ENCODE measurements at regions not wholly inside any gene's neighbourhood (a gene's known extent, or its start where the extent isn't known, plus 50 kb on each side); places are given as distances from the start of the nearest gene placed in this dataset.

DNA sequence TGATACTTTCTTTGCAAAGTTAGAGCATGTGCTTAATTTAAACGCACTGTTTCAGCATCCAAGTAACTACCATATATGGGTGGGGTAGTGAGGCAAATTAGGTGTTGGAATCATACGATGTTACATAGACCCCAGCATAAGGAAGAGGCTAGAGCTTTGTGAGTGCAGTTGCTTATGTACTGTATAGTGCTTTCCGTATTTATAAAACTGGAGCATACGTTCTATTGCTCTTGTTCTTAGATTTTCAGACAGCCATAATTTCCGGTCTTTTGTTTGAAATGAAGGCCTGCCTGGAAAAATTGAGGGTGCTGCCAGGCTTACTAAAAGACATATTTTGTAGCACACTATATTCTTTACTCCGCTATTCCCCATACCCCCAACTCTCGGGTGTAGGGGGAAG is 335.7 kb downstream of the FOXG1 start:
- no peaks in the 10 kb centered on the region for H3K4me1 ChIP-seq
- no peaks in the 10 kb centered on the region for H3K36me3 ChIP-seq
- intact Hi-C loops (cut with DNase I) = no loop called here
- no peaks in the 10 kb centered on the region for H3K27me3 ChIP-seq
- ATAC-seq = no peak
- H3K4me3 ChIP-seq = no peak overlapping the region
- no peak overlapping the region for H3K27ac ChIP-seq
- TF ChIP-seq, protein P1, sequence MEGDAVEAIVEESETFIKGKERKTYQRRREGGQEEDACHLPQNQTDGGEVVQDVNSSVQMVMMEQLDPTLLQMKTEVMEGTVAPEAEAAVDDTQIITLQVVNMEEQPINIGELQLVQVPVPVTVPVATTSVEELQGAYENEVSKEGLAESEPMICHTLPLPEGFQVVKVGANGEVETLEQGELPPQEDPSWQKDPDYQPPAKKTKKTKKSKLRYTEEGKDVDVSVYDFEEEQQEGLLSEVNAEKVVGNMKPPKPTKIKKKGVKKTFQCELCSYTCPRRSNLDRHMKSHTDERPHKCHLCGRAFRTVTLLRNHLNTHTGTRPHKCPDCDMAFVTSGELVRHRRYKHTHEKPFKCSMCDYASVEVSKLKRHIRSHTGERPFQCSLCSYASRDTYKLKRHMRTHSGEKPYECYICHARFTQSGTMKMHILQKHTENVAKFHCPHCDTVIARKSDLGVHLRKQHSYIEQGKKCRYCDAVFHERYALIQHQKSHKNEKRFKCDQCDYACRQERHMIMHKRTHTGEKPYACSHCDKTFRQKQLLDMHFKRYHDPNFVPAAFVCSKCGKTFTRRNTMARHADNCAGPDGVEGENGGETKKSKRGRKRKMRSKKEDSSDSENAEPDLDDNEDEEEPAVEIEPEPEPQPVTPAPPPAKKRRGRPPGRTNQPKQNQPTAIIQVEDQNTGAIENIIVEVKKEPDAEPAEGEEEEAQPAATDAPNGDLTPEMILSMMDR (IDR thresholded peaks at IDR 0.05) = no peak
- no peaks in the 10 kb centered on the region for H3K9me3 ChIP-seq
- DNase-seq = no peak

DNA sequence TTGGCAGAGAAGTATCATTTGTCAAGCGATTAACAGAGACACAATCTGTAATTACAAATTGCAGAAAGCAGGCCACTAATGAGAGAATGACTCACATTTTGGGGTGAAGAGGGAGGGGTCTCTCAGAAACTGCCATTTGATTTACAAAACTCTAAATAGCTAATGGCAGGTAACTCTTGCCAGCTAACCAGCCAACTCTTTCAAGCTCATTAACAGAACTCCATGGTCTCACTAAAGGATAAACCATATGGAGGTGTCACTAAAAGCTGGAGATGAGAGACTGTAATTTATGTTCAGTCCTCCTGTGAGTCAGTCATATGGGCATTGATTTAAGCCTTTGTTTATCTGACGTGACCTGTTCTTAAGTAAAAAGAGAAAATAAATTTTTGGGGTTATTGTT is 336.4 kb downstream of the FOXG1 start:
- no peak for DNase-seq
- intact Hi-C loops (cut with DNase I) = no loop called here
- Histone ChIP-seq H3K36me3 (no peaks in the 10 kb centered on the region), H3K27me3 (no peaks in the 10 kb centered on the region), H3K9me3 (no peaks in the 10 kb centered on the region), H3K4me1 (no peaks in the 10 kb centered on the region), H3K4me3 (no peak overlapping the region), H3K27ac (no peak overlapping the region)
- no peak for ATAC-seq
- TF ChIP-seq, protein P1 (IDR thresholded peaks at IDR 0.05) = no peak

DNA sequence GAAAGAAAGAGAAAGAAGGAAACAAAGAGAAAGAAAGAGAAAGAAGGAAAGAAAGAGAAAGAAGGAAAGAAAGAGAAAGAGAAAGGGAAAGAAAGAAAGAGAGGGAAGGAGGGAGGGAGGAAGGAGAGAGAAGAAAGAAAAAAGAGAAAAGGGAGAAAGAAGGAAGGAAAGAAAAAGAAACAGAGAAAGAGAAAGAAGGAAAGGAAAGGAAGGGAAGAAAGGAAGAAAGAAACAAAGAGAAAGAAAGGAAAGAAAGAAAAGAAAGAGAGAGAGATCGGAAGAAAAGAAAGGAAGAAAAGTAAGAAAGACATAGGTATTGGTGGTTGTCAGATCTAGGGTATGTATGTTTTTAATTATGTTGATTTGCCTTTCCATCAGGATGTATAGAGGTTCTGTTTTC is 342.3 kb downstream of the FOXG1 start:
- no peaks in the 10 kb centered on the region for H3K36me3 ChIP-seq
- no peaks in the 10 kb centered on the region for H3K4me1 ChIP-seq
- H3K4me3 ChIP-seq = no peak overlapping the region
- DNase-seq (no peak), ATAC-seq (no peak)
- H3K9me3 ChIP-seq = no peaks in the 10 kb centered on the region
- TF ChIP-seq, protein P1 (IDR thresholded peaks at IDR 0.05) = no peak
- no peaks in the 10 kb centered on the region for H3K27me3 ChIP-seq
- H3K27ac ChIP-seq = no peak overlapping the region
- intact Hi-C loops (cut with DNase I) = no loop called here

DNA sequence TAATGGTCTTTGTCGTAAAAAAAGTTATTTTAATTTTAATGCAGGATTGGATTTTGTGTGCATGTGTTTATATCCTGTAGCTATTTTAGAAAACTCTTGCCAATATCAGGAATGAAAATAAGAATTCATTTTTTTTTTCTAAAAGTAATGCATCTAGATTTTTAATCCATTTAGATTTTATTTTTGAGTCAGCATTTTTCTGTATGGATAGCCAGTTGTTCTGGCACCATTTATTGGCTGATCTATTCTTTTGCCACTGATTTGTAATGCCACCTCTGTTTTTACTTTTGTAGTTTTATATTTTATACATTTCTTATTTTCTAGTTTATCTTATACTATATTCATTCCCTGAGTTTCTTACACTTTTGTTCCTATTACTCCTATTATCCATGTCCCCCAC is 343.0 kb downstream of the FOXG1 start:
- Histone ChIP-seq H3K4me1 (no peaks in the 10 kb centered on the region), H3K27ac (no peak overlapping the region), H3K9me3 (no peaks in the 10 kb centered on the region), H3K27me3 (no peaks in the 10 kb centered on the region), H3K36me3 (no peaks in the 10 kb centered on the region), H3K4me3 (no peak overlapping the region)
- TF ChIP-seq, protein P1 (IDR thresholded peaks at IDR 0.05) = no peak
- no peak for DNase-seq
- intact Hi-C loops (cut with DNase I) = no loop called here
- no peak for ATAC-seq

DNA sequence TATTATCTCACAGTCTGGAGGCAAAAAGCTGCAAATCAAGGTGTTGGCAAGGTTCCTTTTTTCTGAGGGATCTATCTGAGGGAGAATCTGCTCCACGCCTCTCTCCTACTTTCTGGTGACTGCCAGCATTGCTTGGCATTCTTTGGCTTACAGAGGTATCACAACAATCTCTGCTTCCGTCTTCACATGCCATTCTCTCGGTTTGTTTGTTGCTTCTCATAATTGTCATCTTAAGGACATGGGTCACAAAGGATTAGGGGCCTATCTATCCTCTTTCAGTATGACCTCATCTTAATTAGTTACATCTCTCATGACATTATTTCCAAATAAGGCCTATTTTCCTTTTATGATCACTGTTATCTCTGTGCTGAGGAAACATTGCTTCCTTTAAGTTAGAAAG is 345.0 kb downstream of the FOXG1 start:
- ATAC-seq (no peak), DNase-seq (no peak)
- Histone ChIP-seq H3K4me3 (no peak overlapping the region), H3K27ac (no peak overlapping the region), H3K27me3 (no peaks in the 10 kb centered on the region), H3K9me3 (no peaks in the 10 kb centered on the region), H3K36me3 (no peaks in the 10 kb centered on the region), H3K4me1 (no peaks in the 10 kb centered on the region)
- TF ChIP-seq, protein P1 (IDR thresholded peaks at IDR 0.05) = no peak
- intact Hi-C loops (cut with DNase I) = no loop called here

DNA sequence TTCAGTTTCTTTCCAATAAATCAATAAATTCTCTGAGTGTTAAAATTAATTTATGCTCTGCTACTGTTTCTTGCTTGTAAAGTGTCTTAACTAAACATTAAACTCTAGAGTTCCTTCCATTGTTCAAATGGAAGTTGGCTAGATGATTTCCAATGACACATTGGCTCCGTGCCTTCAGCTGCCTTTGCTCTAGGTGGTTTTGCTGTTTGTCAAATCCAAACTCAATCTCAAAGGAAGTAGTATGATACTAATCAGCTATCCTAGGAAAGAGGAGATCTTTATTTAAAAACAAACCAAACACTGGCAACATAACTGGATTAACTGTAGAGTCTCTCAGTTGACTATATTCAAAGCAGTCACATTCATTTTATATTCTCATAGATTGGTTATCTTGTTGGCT is 356.4 kb downstream of the FOXG1 start:
- Histone ChIP-seq H3K27ac (no peak overlapping the region), H3K4me3 (no peak overlapping the region), H3K4me1 (no peaks in the 10 kb centered on the region), H3K9me3 (no peaks in the 10 kb centered on the region), H3K27me3 (no peaks in the 10 kb centered on the region), H3K36me3 (no peaks in the 10 kb centered on the region)
- intact Hi-C loops (cut with DNase I) = no loop called here
- ATAC-seq = no peak
- no peak for DNase-seq
- TF ChIP-seq, protein P1 (IDR thresholded peaks at IDR 0.05) = no peak

All from upper lobe of right lung (tissue), 1 donor.